ENCODE measurements at regions not wholly inside any gene's neighbourhood (a gene's known extent, or its start where the extent isn't known, plus 50 kb on each side); places are given as distances from the start of the nearest gene placed in this dataset.

GRCh38 chr12:107322063-107322462, 228.7 kb upstream of the CRY1 start:
- no peak for DNase-seq

GRCh38 chr12:107325075-107325608, 231.8 kb upstream of the CRY1 start:
- DNase-seq: no peak

GRCh38 chr12:107326237-107326636, 232.9 kb upstream of the CRY1 start:
- no peak for DNase-seq

- DNase-seq: no peak
Measured at GRCh38 chr12:107327651-107328182, 234.4 kb upstream of the CRY1 start.

- peak; percentile 67 for DNase-seq
Measured at GRCh38 chr12:107328442-107329133, 235.2 kb upstream of the CRY1 start.

- DNase-seq: no peak
Measured at GRCh38 chr12:107329569-107330324, 236.4 kb upstream of the CRY1 start.

GRCh38 chr12:107330831-107331431, 237.6 kb upstream of the CRY1 start:
- no peak for DNase-seq

- DNase-seq: no peak
Measured at GRCh38 chr12:107331471-107331870, 238.1 kb upstream of the CRY1 start.

GRCh38 chr12:107331912-107332311, 238.6 kb upstream of the CRY1 start:
- DNase-seq: no peak

- DNase-seq: no peak
Measured at GRCh38 chr12:107332743-107333142, 239.4 kb upstream of the CRY1 start.

GRCh38 chr12:107335802-107336570, 242.6 kb upstream of the CRY1 start:
- no peak for DNase-seq

GRCh38 chr12:107336695-107337094, 243.3 kb upstream of the CRY1 start:
- DNase-seq: no peak

GRCh38 chr12:107337346-107338095, 244.2 kb upstream of the CRY1 start:
- no peak for DNase-seq

- no peak for DNase-seq
Measured at GRCh38 chr12:107339487-107339886, 246.1 kb upstream of the CRY1 start.

GRCh38 chr12:107339932-107340331, 246.6 kb upstream of the CRY1 start:
- DNase-seq: no peak

GRCh38 chr12:107340898-107341297, 247.5 kb upstream of the CRY1 start:
- DNase-seq: no peak

GRCh38 chr12:107344035-107344808, 250.9 kb upstream of the CRY1 start:
- no peak for DNase-seq

GRCh38 chr12:107347261-107347660, 253.9 kb upstream of the CRY1 start:
- DNase-seq: no peak

GRCh38 chr12:107349008-107349747, 255.8 kb upstream of the CRY1 start:
- DNase-seq: no peak

- DNase-seq: no peak
Measured at GRCh38 chr12:107349839-107350238, 256.5 kb upstream of the CRY1 start.

Data from femur (tissue), 1 donor.